ENCODE measurements at regions not wholly inside any gene's neighbourhood (a gene's known extent, or its start where the extent isn't known, plus 50 kb on each side); places are given as distances from the start of the nearest gene placed in this dataset.

- DNase-seq, result no peak
Observed at GRCh38 chr9:12178634-12179033, 514.6 kb upstream of the TYRP1 start.

- no peak for DNase-seq
Observed at GRCh38 chr9:12182806-12183205, 510.4 kb upstream of the TYRP1 start.

GRCh38 chr9:12183321-12183720 is 509.9 kb upstream of the TYRP1 start:
- DNase-seq, result no peak

- DNase-seq, result no peak
Observed at GRCh38 chr9:12185856-12186255, 507.3 kb upstream of the TYRP1 start.

GRCh38 chr9:12191630-12192029 is 501.6 kb upstream of the TYRP1 start:
- no peak for DNase-seq

GRCh38 chr9:12194731-12195130 is 498.5 kb upstream of the TYRP1 start:
- no peak for DNase-seq

GRCh38 chr9:12195456-12195855 is 497.7 kb upstream of the TYRP1 start:
- DNase-seq, result no peak

GRCh38 chr9:12204512-12204911 is 488.7 kb upstream of the TYRP1 start:
- no peak for DNase-seq

GRCh38 chr9:12212860-12213259 is 480.3 kb upstream of the TYRP1 start:
- DNase-seq, result no peak

GRCh38 chr9:12221470-12221869 is 471.7 kb upstream of the TYRP1 start:
- DNase-seq, result no peak

- DNase-seq, result no peak
Observed at GRCh38 chr9:12224449-12224848, 468.7 kb upstream of the TYRP1 start.

- no peak for DNase-seq
Observed at GRCh38 chr9:12230708-12231107, 462.5 kb upstream of the TYRP1 start.

- DNase-seq, result no peak
Observed at GRCh38 chr9:12231832-12232231, 461.4 kb upstream of the TYRP1 start.

GRCh38 chr9:12232836-12233235 is 460.3 kb upstream of the TYRP1 start:
- DNase-seq, result no peak

GRCh38 chr9:12253941-12254340 is 439.2 kb upstream of the TYRP1 start:
- DNase-seq, result no peak

GRCh38 chr9:12266758-12267157 is 426.4 kb upstream of the TYRP1 start:
- no peak for DNase-seq

- DNase-seq, result no peak
Observed at GRCh38 chr9:12271421-12271891, 421.7 kb upstream of the TYRP1 start.

- no peak for DNase-seq
Observed at GRCh38 chr9:12272471-12273120, 420.6 kb upstream of the TYRP1 start.

GRCh38 chr9:12274577-12274976 is 418.6 kb upstream of the TYRP1 start:
- DNase-seq, result no peak

- DNase-seq, result no peak
Observed at GRCh38 chr9:12276505-12276904, 416.7 kb upstream of the TYRP1 start.

GRCh38 chr9:12289711-12290110 is 403.5 kb upstream of the TYRP1 start:
- DNase-seq, result no peak

- DNase-seq, result no peak
Observed at GRCh38 chr9:12290166-12290869, 402.9 kb upstream of the TYRP1 start.

GRCh38 chr9:12305211-12305610 is 388.0 kb upstream of the TYRP1 start:
- DNase-seq, result no peak

- DNase-seq, result no peak
Observed at GRCh38 chr9:12314589-12314988, 378.6 kb upstream of the TYRP1 start.
